Activated naive CD4-positive, alpha-beta T cell treated with anti-CD3 and anti-CD28 coated beads for 36 hours (primary cell): ENCODE measurements at regions not wholly inside any gene's neighbourhood (a gene's known extent, or its start where the extent isn't known, plus 50 kb on each side); places are given as distances from the start of the nearest gene placed in this dataset.
"Not testable (repeated sequence)": the region's sequence is repeated elsewhere in the genome, so short reads cannot be mapped to it uniquely, and the experiment has no call there.

ENCODE experiments used
- CTCF ChIA-PET: fragments of 350-600 bp; sonication (Branson Sonifier 250); formaldehyde crosslinking; loops from one replicate; lab custom pipeline; 2021; ENCODE audit warnings: antibody characterized with exemption; lab: Charles Lee
- DNase-seq: peaks from one replicate; pipeline ENCODE4 v3.0.0-alpha.2; 2020
- H3K27ac Mint-ChIP-seq: one replicate; pipeline ENCODE4 v1.8.0; 2021; ENCODE audit warnings: mild to moderate bottlenecking, mixed read lengths
- H3K27me3 Mint-ChIP-seq: one replicate; pipeline ENCODE4 v1.8.0; 2021; ENCODE audit warnings: low read depth, mixed read lengths
- H3K36me3 Mint-ChIP-seq: one replicate; pipeline ENCODE4 v1.8.0; 2021; ENCODE audit warnings: low read depth, mixed read lengths
- H3K4me1 Mint-ChIP-seq: one replicate; pipeline ENCODE4 v1.8.0; 2021; ENCODE audit warnings: low read depth, mixed read lengths
- H3K4me3 Mint-ChIP-seq: one replicate; pipeline ENCODE4 v1.8.0; 2021; ENCODE audit warnings: mild to moderate bottlenecking, moderate library complexity, mixed read lengths
- H3K9me3 Mint-ChIP-seq: one replicate; pipeline ENCODE4 v1.8.0; 2021; ENCODE audit warnings: mixed read lengths
- intact Hi-C: fragments of 100-400 bp; cut with micrococcal nuclease; formaldehyde crosslinking; loops from one replicate; pipeline ENCODE4 v1.15.1; 2023

DNA sequence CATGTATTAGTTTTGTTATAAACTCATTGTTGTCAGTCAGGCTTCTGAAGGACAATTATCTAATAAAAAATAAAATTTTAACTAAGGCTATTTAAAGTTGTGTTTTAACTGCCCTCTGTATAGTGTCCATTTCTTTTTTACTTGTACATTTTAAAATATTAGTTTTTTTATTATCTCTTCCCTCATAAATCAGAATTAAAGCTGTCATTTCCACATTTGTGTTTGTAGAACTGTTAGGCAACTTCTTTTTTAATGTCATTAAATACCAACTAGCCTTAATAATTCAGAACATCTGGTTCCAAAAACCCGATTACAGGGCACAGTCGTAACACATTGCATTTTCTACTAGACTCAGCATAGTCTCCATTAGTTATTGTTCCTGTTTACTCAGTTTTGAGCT, 1749.0 kb upstream of the CELF4 start:
- no peaks in the 10 kb centered on the region for H3K36me3 Mint-ChIP-seq
- intact Hi-C loops = no loop called here
- CTCF ChIA-PET = no interaction called here

DNA sequence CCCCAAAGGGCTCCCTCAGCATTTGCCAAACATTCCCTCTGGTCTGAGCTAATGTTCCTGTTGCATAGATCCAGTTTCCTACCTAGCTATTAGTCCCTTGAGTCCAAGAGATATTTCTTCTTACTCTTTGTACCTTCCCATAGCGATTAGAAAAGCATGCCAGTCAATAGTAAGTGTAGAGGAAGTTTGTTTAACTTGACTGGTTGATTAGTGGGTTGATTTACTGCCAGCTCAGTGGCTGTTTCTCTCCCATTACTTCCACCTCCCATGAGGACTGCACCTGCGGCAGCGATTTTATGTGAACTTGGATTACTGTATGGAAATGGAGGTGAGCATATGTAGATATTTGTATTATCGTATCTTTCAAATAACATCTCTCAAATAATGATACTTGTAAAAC, 1748.4 kb upstream of the CELF4 start:
- Mint-ChIP-seq H3K27ac (no peak overlapping the region), H3K4me1 (no peaks in the 10 kb centered on the region), H3K4me3 (no peak overlapping the region), H3K9me3 (peaks cover 2% of the 10 kb centered on the region), H3K27me3 (no peaks in the 10 kb centered on the region), H3K36me3 (no peaks in the 10 kb centered on the region)
- CTCF ChIA-PET = interaction anchor here (0.7 kb wide), 1 partner anchor 626 kb away, joined by 3 read pairs; no protein-coding TSS in a partner anchor
- intact Hi-C loops = no loop called here
- no peak for DNase-seq

More for the DNA sequence above, 1749.0 kb upstream of the CELF4 start:
- DNase-seq = no peak
- peaks cover 2% of the 10 kb centered on the region for H3K9me3 Mint-ChIP-seq
- H3K4me1 Mint-ChIP-seq = no peaks in the 10 kb centered on the region
- no peak overlapping the region for H3K4me3 Mint-ChIP-seq
- H3K27me3 Mint-ChIP-seq = no peaks in the 10 kb centered on the region
- H3K27ac Mint-ChIP-seq = no peak overlapping the region

DNA sequence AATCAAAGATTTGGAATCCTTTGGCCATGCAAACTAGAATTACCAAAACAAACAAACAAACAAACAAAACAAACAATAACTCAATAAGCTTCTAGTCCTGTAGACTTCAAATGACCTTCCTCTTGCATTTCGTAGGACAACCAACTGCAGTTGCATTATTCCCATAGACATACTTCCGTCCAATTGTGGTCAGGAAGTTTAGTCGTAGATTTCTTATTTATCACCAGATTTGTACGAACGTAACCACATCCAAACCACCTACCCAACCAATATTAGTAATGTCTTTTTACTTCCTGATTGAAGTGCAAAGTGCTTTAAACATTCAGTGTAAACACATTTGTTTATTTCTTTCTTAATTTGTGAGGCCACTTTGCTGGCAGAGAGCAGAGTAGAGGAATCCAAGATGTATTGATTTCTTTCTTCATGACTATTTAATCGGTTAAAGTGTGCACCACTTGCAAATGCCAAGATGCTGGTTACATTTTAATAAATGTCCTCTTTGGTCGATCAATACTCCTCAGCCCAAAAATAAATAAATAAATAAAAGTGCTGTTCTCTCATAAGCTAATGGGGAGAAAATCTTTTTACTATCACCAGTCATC, 1745.6 kb upstream of the CELF4 start:
- DNase-seq = no peak
- peaks cover 2% of the 10 kb centered on the region for H3K9me3 Mint-ChIP-seq
- intact Hi-C loops = no loop called here

DNA sequence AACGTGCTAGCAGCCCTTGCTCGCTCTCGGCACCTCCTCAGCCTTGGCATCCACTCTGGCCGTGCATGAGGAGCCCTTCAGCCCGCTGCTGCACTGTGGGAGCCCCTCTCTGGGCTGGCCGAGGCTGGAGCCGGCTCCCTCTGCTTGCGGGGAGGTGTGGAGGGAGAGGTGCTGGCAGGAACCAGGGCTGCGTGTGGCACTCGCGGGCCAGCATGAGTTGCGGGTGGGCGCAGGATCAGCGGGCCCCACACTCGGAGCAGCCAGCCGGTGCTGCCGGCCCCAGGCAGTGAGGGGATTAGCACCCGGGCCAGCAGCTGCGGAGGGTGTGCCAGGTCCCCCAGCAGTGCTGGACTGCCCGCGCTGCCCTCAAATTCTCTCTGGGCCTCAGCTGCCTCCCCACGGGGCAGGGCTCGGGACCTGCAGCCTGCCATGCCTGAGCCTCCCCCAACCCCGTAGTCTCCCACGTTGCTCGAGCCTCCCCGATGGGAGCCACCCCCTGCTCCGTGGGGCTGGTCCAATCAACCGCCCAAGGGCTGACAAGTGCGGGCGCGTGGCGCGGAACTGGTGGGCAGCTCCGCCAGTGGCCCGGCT, 1743.4 kb upstream of the CELF4 start:
- CTCF ChIA-PET = interaction anchor here (0.6 kb wide), 1 partner anchor 15 kb away, joined by 3 read pairs; no protein-coding TSS in a partner anchor
- not testable (repeated sequence) for H3K4me3 Mint-ChIP-seq

More for the DNA sequence above, 1745.6 kb upstream of the CELF4 start:
- Mint-ChIP-seq H3K4me1 (no peaks in the 10 kb centered on the region), H3K36me3 (no peaks in the 10 kb centered on the region), H3K4me3 (no peak overlapping the region), H3K27me3 (no peaks in the 10 kb centered on the region), H3K27ac (no peak overlapping the region)
- CTCF ChIA-PET = no interaction called here

DNA sequence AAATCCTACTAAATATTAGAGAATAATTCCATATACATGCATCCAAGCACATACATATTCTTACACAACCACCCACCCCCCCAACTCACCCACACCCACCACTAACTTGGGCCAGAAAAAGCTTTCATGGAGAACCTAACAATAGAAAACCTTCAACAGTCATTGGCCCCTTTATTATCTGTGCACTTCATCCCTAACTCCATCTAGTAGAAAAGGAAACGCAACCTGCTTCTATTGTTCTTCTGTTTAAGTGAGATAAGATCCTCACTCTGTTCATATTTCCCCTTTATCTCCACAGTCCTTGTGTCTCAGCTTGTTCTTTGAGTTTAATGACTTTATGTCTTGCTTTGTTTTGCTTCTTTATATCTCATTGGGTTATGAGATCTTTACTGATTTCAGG, 1740.2 kb upstream of the CELF4 start:
- no peaks in the 10 kb centered on the region for H3K36me3 Mint-ChIP-seq
- no peaks in the 10 kb centered on the region for H3K4me1 Mint-ChIP-seq
- H3K27ac Mint-ChIP-seq = no peak overlapping the region
- no peak for DNase-seq
- no peaks in the 10 kb centered on the region for H3K9me3 Mint-ChIP-seq
- CTCF ChIA-PET = no interaction called here
- H3K27me3 Mint-ChIP-seq = no peaks in the 10 kb centered on the region
- intact Hi-C loops = no loop called here
- H3K4me3 Mint-ChIP-seq = no peak overlapping the region

More for the DNA sequence above, 1743.4 kb upstream of the CELF4 start:
- H3K4me1 Mint-ChIP-seq, H3K27ac Mint-ChIP-seq, H3K27me3 Mint-ChIP-seq, intact Hi-C loops, H3K9me3 Mint-ChIP-seq, H3K36me3 Mint-ChIP-seq, DNase-seq: not testable (repeated sequence)

DNA sequence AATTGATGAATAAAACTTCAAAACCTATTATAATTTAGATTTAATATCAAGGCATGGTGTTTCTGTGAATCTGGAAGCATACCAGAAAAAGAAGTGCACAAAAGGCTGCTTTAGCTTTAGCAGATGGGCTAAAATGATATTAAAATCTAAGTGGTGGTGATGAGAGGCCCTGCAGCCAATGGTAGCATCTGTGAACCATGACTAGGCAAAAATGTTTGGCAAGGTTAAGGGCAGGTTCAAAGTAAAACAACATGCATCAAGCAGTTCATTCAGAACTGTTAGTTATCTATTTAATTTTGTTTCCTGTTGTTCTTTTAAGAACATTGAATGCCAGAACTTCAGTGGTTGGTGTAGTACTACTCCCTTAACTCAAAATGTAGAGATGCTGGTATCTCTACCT, 1736.9 kb upstream of the CELF4 start:
- H3K4me3 Mint-ChIP-seq = no peak overlapping the region
- intact Hi-C loops = no loop called here
- CTCF ChIA-PET = no interaction called here
- no peaks in the 10 kb centered on the region for H3K4me1 Mint-ChIP-seq
- no peaks in the 10 kb centered on the region for H3K9me3 Mint-ChIP-seq
- no peak overlapping the region for H3K27ac Mint-ChIP-seq
- H3K27me3 Mint-ChIP-seq = no peaks in the 10 kb centered on the region
- H3K36me3 Mint-ChIP-seq = no peaks in the 10 kb centered on the region
- DNase-seq = no peak

DNA sequence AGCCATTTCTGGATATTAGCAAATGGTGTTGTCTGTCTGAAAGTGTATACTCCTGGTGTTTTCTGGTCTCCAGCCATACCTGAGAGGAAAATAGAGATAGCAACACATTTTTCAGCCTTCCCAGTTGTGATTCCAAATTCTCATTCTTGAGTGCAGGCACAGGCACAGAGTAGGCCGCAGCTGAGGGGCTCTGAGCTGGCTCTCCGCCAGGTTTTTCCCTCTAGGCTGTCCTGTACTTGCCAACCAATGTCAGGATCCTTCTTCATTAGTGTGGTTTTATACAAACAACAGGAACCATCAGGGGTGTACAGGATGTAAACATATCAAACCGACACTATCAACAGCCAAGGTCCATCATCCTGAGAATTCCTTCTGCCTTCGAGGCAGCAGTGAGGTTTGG, 1733.6 kb upstream of the CELF4 start:
- intact Hi-C loops = no loop called here

DNA sequence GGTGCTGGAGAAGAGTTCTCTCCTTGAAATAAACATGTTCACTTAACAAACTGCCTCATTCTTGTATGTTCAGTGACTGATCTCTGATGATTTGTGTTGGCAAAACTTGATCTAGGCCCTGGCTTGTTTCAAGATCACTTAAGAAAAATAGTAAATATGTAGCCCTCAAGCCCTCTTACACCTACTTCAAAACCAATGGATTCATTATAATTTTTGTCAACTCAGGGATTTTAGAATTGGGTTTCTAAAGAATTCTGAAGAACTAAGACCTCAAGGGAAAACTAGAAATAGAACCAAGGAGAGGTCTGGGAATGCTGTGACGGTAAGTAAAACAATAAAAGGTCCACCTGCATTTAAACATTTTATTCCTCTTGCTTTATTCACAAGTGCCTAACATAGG, 1731.6 kb upstream of the CELF4 start:
- intact Hi-C loops = no loop called here
- Mint-ChIP-seq H3K4me1 (no peaks in the 10 kb centered on the region), H3K4me3 (no peak overlapping the region), H3K27me3 (no peaks in the 10 kb centered on the region), H3K9me3 (no peaks in the 10 kb centered on the region), H3K36me3 (no peaks in the 10 kb centered on the region), H3K27ac (no peak overlapping the region)
- CTCF ChIA-PET = no interaction called here
- DNase-seq = no peak

More for the DNA sequence above, 1733.6 kb upstream of the CELF4 start:
- no peak overlapping the region for H3K27ac Mint-ChIP-seq
- H3K9me3 Mint-ChIP-seq = no peaks in the 10 kb centered on the region
- DNase-seq = no peak
- H3K4me3 Mint-ChIP-seq = no peak overlapping the region
- H3K36me3 Mint-ChIP-seq = no peaks in the 10 kb centered on the region
- CTCF ChIA-PET = no interaction called here
- H3K27me3 Mint-ChIP-seq = no peaks in the 10 kb centered on the region
- H3K4me1 Mint-ChIP-seq = no peaks in the 10 kb centered on the region

DNA sequence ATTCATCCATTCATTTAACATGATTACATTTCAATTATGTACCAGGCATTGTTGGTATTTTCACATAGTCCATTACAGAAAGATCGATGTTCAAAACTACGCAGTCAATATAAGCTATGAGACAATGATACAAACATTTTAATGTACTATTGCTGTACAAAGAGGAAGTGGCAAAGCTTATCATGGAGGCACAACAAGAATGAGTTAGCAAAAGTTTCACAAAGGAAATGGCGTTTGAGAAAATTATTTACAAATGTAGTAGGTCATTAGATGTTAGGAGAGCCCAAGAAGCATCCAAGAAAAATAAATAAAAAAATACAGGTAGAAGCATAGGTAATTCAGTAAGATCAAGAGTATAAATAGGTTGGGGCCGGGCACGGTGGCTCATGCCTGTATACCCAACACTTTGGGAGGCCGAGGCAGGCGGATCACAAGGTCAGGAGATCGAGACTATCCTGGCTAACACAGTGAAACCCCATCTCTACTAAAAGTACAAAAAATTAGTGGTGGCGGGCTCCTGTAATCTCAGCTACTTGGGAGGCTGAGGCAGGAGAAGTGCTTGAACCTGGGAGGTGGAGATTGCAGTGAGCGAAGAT, 1730.8 kb upstream of the CELF4 start:
- H3K4me1 Mint-ChIP-seq = no peaks in the 10 kb centered on the region
- CTCF ChIA-PET = interaction anchor here (0.9 kb wide), 1 partner anchor 54 kb away, joined by 3 read pairs; no protein-coding TSS in a partner anchor
- no peaks in the 10 kb centered on the region for H3K9me3 Mint-ChIP-seq
- H3K36me3 Mint-ChIP-seq = no peaks in the 10 kb centered on the region
- DNase-seq = no peak
- no peaks in the 10 kb centered on the region for H3K27me3 Mint-ChIP-seq
- H3K4me3 Mint-ChIP-seq = no peak overlapping the region
- intact Hi-C loops = no loop called here
- H3K27ac Mint-ChIP-seq = no peak overlapping the region

DNA sequence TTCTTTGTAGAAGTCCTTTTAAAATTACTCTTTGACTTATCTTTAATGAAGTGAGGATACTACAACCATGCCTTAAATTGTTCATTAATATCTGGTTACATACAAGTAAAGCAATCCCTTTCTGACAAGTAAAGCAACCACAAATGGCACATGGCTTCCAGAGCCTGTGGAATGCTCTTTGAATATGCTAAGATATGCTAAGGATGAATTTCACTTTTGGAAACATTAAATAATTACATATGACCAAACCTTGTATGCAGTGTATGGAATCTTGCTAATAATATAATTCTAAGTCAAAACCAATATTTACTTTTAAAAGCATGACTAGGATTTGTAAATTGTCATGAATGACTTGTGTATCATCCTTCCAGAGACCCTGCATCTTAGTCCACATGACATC, 1711.2 kb upstream of the CELF4 start:
- CTCF ChIA-PET = no interaction called here
- no peak overlapping the region for H3K4me3 Mint-ChIP-seq
- DNase-seq = no peak
- no peaks in the 10 kb centered on the region for H3K27me3 Mint-ChIP-seq
- intact Hi-C loops = no loop called here
- H3K9me3 Mint-ChIP-seq = no peaks in the 10 kb centered on the region
- no peak overlapping the region for H3K27ac Mint-ChIP-seq
- no peaks in the 10 kb centered on the region for H3K4me1 Mint-ChIP-seq
- H3K36me3 Mint-ChIP-seq = no peaks in the 10 kb centered on the region

DNA sequence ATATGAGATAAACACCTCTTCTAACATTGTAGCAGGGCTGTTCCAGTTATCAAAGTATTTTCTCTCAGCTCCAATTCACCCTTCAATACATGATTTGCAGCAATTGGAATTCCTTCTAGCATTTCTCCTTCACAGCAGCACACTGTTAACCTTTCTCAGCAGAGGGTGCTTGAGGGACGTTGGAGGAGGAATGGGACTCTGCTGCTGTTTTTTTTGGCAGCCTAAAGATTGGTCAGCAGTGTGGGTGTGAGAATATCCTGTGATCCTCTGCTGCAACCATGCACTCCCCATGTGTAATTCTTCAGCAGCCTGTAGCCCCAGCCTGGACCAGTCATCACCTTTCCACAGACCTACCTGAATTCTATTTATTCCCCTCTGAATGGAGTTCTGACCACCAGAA, 1708.9 kb upstream of the CELF4 start:
- intact Hi-C loops = no loop called here

DNA sequence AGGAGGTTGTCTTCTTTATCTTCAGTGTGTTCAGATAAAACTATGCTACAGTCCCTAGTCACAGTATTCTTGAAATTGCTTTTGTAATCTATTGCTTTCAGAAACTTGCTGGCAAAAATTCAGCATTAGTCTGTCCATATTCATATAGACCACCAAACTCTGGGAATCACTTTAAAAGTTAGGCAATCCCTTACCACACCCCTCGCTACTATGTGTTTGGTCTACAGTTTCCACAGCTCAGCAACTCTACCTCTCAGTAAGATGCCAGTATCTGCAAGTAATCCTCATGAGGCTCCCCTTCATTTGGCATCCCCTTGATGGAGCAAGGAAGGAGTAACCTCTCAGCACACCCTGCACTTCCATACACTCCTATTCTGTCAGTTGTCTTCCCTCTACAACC, 1706.6 kb upstream of the CELF4 start:
- no peak overlapping the region for H3K27ac Mint-ChIP-seq
- H3K4me3 Mint-ChIP-seq = no peak overlapping the region
- H3K27me3 Mint-ChIP-seq = no peaks in the 10 kb centered on the region
- H3K4me1 Mint-ChIP-seq = no peaks in the 10 kb centered on the region
- no peaks in the 10 kb centered on the region for H3K9me3 Mint-ChIP-seq
- intact Hi-C loops = no loop called here
- CTCF ChIA-PET = no interaction called here
- no peak for DNase-seq
- no peaks in the 10 kb centered on the region for H3K36me3 Mint-ChIP-seq

More for the DNA sequence above, 1708.9 kb upstream of the CELF4 start:
- no peaks in the 10 kb centered on the region for H3K36me3 Mint-ChIP-seq
- CTCF ChIA-PET = no interaction called here
- H3K4me1 Mint-ChIP-seq = no peaks in the 10 kb centered on the region
- no peak overlapping the region for H3K27ac Mint-ChIP-seq
- no peak overlapping the region for H3K4me3 Mint-ChIP-seq
- DNase-seq = no peak
- H3K9me3 Mint-ChIP-seq = no peaks in the 10 kb centered on the region
- H3K27me3 Mint-ChIP-seq = no peaks in the 10 kb centered on the region

DNA sequence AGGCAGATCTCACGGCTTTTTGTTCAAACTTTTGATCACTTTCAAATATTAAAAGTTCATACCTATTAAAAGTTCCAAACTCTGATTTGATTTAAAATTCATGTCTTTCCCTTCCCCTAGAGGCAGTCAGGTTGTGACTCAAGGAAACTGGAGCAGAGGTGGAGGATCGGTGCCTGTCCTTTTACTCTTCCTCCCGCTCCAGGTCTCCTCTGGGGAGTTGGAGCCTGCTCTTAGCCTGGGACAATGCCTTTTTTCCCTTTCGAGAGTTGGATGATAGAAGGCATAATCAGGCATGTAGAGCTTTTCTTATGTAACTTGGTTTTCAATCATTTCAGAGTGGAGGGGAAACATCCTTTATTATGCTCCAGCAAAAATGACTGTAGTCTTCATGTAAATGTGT, 1706.1 kb upstream of the CELF4 start:
- CTCF ChIA-PET = no interaction called here

More for the DNA sequence above, 1706.1 kb upstream of the CELF4 start:
- H3K36me3 Mint-ChIP-seq = no peaks in the 10 kb centered on the region
- H3K9me3 Mint-ChIP-seq = no peaks in the 10 kb centered on the region
- H3K4me1 Mint-ChIP-seq = no peaks in the 10 kb centered on the region
- no peak overlapping the region for H3K4me3 Mint-ChIP-seq
- H3K27ac Mint-ChIP-seq = no peak overlapping the region
- no peak for DNase-seq
- intact Hi-C loops = no loop called here
- no peaks in the 10 kb centered on the region for H3K27me3 Mint-ChIP-seq
